CD4-positive, alpha-beta T cell (primary cell): ENCODE measurements at regions not wholly inside any gene's neighbourhood (a gene's known extent, or its start where the extent isn't known, plus 50 kb on each side); places are given as distances from the start of the nearest gene placed in this dataset.

ENCODE experiments used
- ATAC-seq: fragments of 200-7000 bp; cut with Tn5 transposase; one replicate; pipeline ENCODE4 v1.10.0; 2022; ENCODE audit warnings: mild to moderate bottlenecking; ENCODE audit not compliant: poor library complexity
- CTCF ChIA-PET: fragments of 350-600 bp; sonication (Branson Sonifier 250); formaldehyde crosslinking; loops from one replicate; lab custom pipeline; 2021; ENCODE audit warnings: antibody characterized with exemption, inconsistent platforms; lab: Charles Lee
- POLR2A ChIA-PET: fragments of 350-600 bp; sonication (Branson Sonifier 250); formaldehyde crosslinking; loops from one replicate; lab custom pipeline; 2021; ENCODE audit warnings: antibody characterized with exemption, inconsistent platforms; lab: Charles Lee
- DNase-seq, 14 experiments: peaks; one replicate each; pipeline ENCODE4 v3.0.0-alpha.2; 2013 to 2020; ENCODE audit warnings: mixed read lengths in 2 of 14
- H3K27ac ChIP-seq, 2 donors: one replicate each; pipeline versions ENCODE4 v1.5.1 to v1.7.0; 2013; ENCODE audit warnings: low read length in 2 of 2, low read depth in 1 of 2, mild to moderate bottlenecking in 1 of 2
- H3K27me3 ChIP-seq, 2 experiments: 1 replicate in 1 of 2; 2 replicates in 1 of 2; pipeline versions ENCODE4 v1.6.1 to v1.7.0; 2013; ENCODE audit warnings: low read length in 2 of 2, control low read depth in 1 of 2, mild to moderate bottlenecking in 1 of 2, moderate library complexity in 1 of 2; ENCODE audit not compliant: insufficient read depth in 2 of 2, control insufficient read depth in 1 of 2
- H3K36me3 ChIP-seq: one replicate; pipeline ENCODE4 v1.6.1; 2013; ENCODE audit warnings: low read length, control low read depth; ENCODE audit not compliant: insufficient read depth
- H3K4me1 ChIP-seq: one replicate; pipeline ENCODE4 v1.6.1; 2013; ENCODE audit warnings: low read length, control low read depth; ENCODE audit not compliant: insufficient read depth
- H3K4me3 ChIP-seq: one replicate; pipeline ENCODE4 v1.5.1; 2013; ENCODE audit warnings: mild to moderate bottlenecking, low read length, moderate library complexity
- H3K9me3 ChIP-seq, 2 experiments: 1 replicate in 1 of 2; 2 replicates in 1 of 2; pipeline versions ENCODE4 v1.6.1 to v1.7.0; 2013; ENCODE audit warnings: low read length in 2 of 2, mild to moderate bottlenecking in 2 of 2, control low read depth in 1 of 2, moderate library complexity in 1 of 2; ENCODE audit not compliant: control insufficient read depth in 1 of 2, insufficient read depth in 1 of 2
- H3K27ac Mint-ChIP-seq: one replicate; pipeline ENCODE4 v1.8.0; 2020; ENCODE audit warnings: mixed read lengths
- H3K27me3 Mint-ChIP-seq: one replicate; pipeline ENCODE4 v1.8.0; 2021; ENCODE audit warnings: mixed read lengths
- H3K36me3 Mint-ChIP-seq: one replicate; pipeline ENCODE4 v1.8.0; 2021; ENCODE audit warnings: low read depth, mixed read lengths
- H3K4me1 Mint-ChIP-seq: one replicate; pipeline ENCODE4 v1.8.0; 2021; ENCODE audit warnings: low read depth, mixed read lengths
- H3K4me3 Mint-ChIP-seq: one replicate; pipeline ENCODE4 v1.8.0; 2020; ENCODE audit warnings: mild to moderate bottlenecking, mixed read lengths
- H3K9me3 Mint-ChIP-seq: one replicate; pipeline ENCODE4 v1.8.0; 2020; ENCODE audit warnings: mixed read lengths
- CTCF ChIP-seq: fragments of 200-600 bp; IDR thresholded peaks from one replicate; pipeline ENCODE4 v1.8.0; 2022; ENCODE audit warnings: antibody characterized with exemption, mild to moderate bottlenecking
- intact Hi-C, 2 experiments: fragments of 100-400 bp; cut with DNase I in 1 of 2; cut with micrococcal nuclease in 1 of 2; formaldehyde crosslinking; loops; one replicate each; pipeline versions ENCODE4 v1.15.1 to v1.9.0; 2023 to 2025; cut with DNase I, micrococcal nuclease

- no peak overlapping the region for H3K27ac ChIP-seq
- CTCF ChIA-PET = no interaction called here
- TF ChIP-seq CTCF = no peak
- Mint-ChIP-seq H3K4me3 (no peak overlapping the region), H3K27me3 (peaks cover 89% of the 10 kb centered on the region), H3K27ac (no peak overlapping the region), H3K36me3 (no peaks in the 10 kb centered on the region), H3K4me1 (peaks cover 15% of the 10 kb centered on the region), H3K9me3 (no peaks in the 10 kb centered on the region)
- intact Hi-C loops = no loop called here
- no peaks in the 10 kb centered on the region for H3K36me3 ChIP-seq
- peaks cover 19% of the 10 kb centered on the region for H3K4me1 ChIP-seq
- DNase-seq (no peak), ATAC-seq (no peak)
- POLR2A ChIA-PET = no interaction called here
- H3K27me3 ChIP-seq = peaks cover 48 to 72% of the 10 kb centered on the region in 2 experiments
- no peak overlapping the region for H3K4me3 ChIP-seq
- peaks cover 0 to 9% of the 10 kb centered on the region in 2 experiments for H3K9me3 ChIP-seq
These were observed 53.3 kb upstream of the NKAP start for GRCh38 chrX:119996600-119997524.

GRCh38 chrX:119996069-119996468 lies 52.5 kb upstream of the NKAP start:
- no peak for DNase-seq
- no peak for ATAC-seq
- Histone ChIP-seq H3K27ac (no peak overlapping the region), H3K36me3 (no peaks in the 10 kb centered on the region), H3K27me3 (peaks cover 51 to 73% of the 10 kb centered on the region in 2 experiments), H3K4me1 (peaks cover 27% of the 10 kb centered on the region), H3K4me3 (no peak overlapping the region), H3K9me3 (peaks cover 0 to 9% of the 10 kb centered on the region in 2 experiments)
- Mint-ChIP-seq H3K27ac (no peak overlapping the region), H3K36me3 (no peaks in the 10 kb centered on the region), H3K4me1 (peaks cover 12% of the 10 kb centered on the region), H3K4me3 (no peak overlapping the region), H3K9me3 (no peaks in the 10 kb centered on the region), H3K27me3 (peaks cover 90% of the 10 kb centered on the region)
- intact Hi-C loops = no loop called here
- ChIA-PET CTCF (no interaction called here), POLR2A (no interaction called here)
- TF ChIP-seq CTCF = no peak
